HCT116 (cell line): ENCODE measurements at regions not wholly inside any gene's neighbourhood (a gene's known extent, or its start where the extent isn't known, plus 50 kb on each side); places are given as distances from the start of the nearest gene placed in this dataset.

Experiments used
- ATAC-seq: fragments of 200-7000 bp; cut with Tn5 transposase; 2 replicates; pipeline ENCODE4 v1.9.1; 2020; ENCODE audit warnings: mild to moderate bottlenecking, moderate library complexity
- BruUV-seq: library from RNA; stranded (reverse); fragments of 400-500 nt; replicated peaks from 2 replicates; lab custom pipeline; 2021; lab: Mats Ljungman, UMichigan
- CTCF ChIA-PET: fragments of 300-600 bp; sonication (Branson Sonifier 250); formaldehyde crosslinking; loops from one replicate; lab custom pipeline; 2021; ENCODE audit warnings: antibody characterized with exemption; lab: Charles Lee
- POLR2A ChIA-PET: fragments of 300-600, 350-600 bp; sonication (Branson Sonifier 250); formaldehyde crosslinking; loops from one replicate; lab custom pipeline; 2021; ENCODE audit warnings: antibody characterized with exemption; lab: Charles Lee
- RAD21 ChIA-PET, 2 experiments: fragments of 300-600 bp; sonication (Branson Sonifier 250); formaldehyde crosslinking; loops; one replicate each; lab custom pipeline; 2023; ENCODE audit warnings: low total read pairs in 2 of 2; ENCODE audit not compliant: uncharacterized antibody in 2 of 2, unreplicated experiment in 2 of 2, low non-redundant PET in 1 of 2; lab: Charles Lee
- DNase-seq: peaks from one replicate; pipeline ENCODE4 v3.0.0-alpha.2; 2010; ENCODE audit warnings: low read depth, low spot score
- H2AFZ ChIP-seq: fragments of 200-600 bp; shearing (Covaris generic), sonication (generic); 2 replicates; pipeline ENCODE4 v1.6.1; 2017; ENCODE audit warnings: low read depth, mixed run types, mixed read lengths, antibody characterized with exemption, low read length; ENCODE audit not compliant: poor library complexity, severe bottlenecking
- H3K27ac ChIP-seq: 2 replicates; pipeline ENCODE4 v1.5.1; 2012; ENCODE audit warnings: low read depth, low read length
- H3K27me3 ChIP-seq: fragments of 200-600 bp; sonication (generic); 2 replicates; pipeline ENCODE4 v1.6.1; 2016; ENCODE audit warnings: mixed run types, low read length, mixed read lengths; ENCODE audit not compliant: insufficient read depth
- H3K36me3 ChIP-seq, 2 experiments: fragments of 200-500 bp in 1 of 2; fragments of 200-600 bp in 1 of 2; sonication (Bioruptor generic) in 1 of 2; sonication (generic) in 1 of 2; 2 replicates each; pipeline versions ENCODE4 v1.5.1 to v1.6.1; 2014 to 2016; ENCODE audit warnings: low read length in 2 of 2, inconsistent platforms in 1 of 2, mixed read lengths in 1 of 2, mixed run types in 1 of 2; ENCODE audit not compliant: insufficient read depth in 2 of 2, control insufficient read depth in 1 of 2
- H3K4me1 ChIP-seq, 2 experiments: fragments of 200-600 bp in 1 of 2; sonication (generic) in 1 of 2; 2 replicates each; pipeline versions ENCODE4 v1.5.1 to v1.6.1; 2012 to 2017; ENCODE audit warnings: low read length in 2 of 2, inconsistent platforms in 1 of 2, mild to moderate bottlenecking in 1 of 2, mixed read lengths in 1 of 2, mixed run types in 1 of 2, moderate library complexity in 1 of 2; ENCODE audit not compliant: insufficient read depth in 2 of 2, control insufficient read depth in 1 of 2
- H3K4me2 ChIP-seq: fragments of 200-600 bp; sonication (generic); 2 replicates; pipeline ENCODE4 v1.6.1; 2017; ENCODE audit warnings: mixed run types, low read length, mixed read lengths
- H3K4me3 ChIP-seq, 2 experiments: fragments of 200-600 bp in 1 of 2; sonication (generic) in 1 of 2; replicated peaks in 1 of 2; 2 replicates each; pipeline ENCODE4 v1.5.1; 2011 to 2016; ENCODE audit warnings: low read length in 2 of 2, control low read depth in 1 of 2, low read depth in 1 of 2, mild to moderate bottlenecking in 1 of 2, mixed read lengths in 1 of 2, mixed run types in 1 of 2
- H3K79me2 ChIP-seq: fragments of 200-600 bp; sonication (generic); 2 replicates; pipeline ENCODE4 v1.6.1; 2017; ENCODE audit warnings: mild to moderate bottlenecking, mixed run types, low read length, moderate library complexity, mixed read lengths; ENCODE audit not compliant: insufficient read depth
- H3K9ac ChIP-seq: fragments of 200-600 bp; sonication (generic); 2 replicates; pipeline ENCODE4 v1.6.1; 2016; ENCODE audit warnings: low read length, mixed read lengths
- H3K9me2 ChIP-seq: fragments of 200-600 bp; sonication (generic), shearing (Covaris generic); 2 replicates; pipeline ENCODE4 v1.6.1; 2017; ENCODE audit warnings: mixed run types, mild to moderate bottlenecking, moderate library complexity; ENCODE audit not compliant: insufficient read depth
- H3K9me3 ChIP-seq, 2 experiments: fragments of 200-500 bp in 1 of 2; fragments of 200-600 bp in 1 of 2; sonication (Bioruptor generic) in 1 of 2; sonication (generic) in 1 of 2; 2 replicates each; pipeline ENCODE4 v1.6.1; 2014 to 2017; ENCODE audit warnings: low read length in 2 of 2, mixed read lengths in 2 of 2, inconsistent platforms in 1 of 2, low read depth in 1 of 2, mild to moderate bottlenecking in 1 of 2, mixed run types in 1 of 2, moderate library complexity in 1 of 2; ENCODE audit not compliant: control insufficient read depth in 1 of 2, insufficient read depth in 1 of 2
- H4K20me1 ChIP-seq: fragments of 200-600 bp; sonication (generic), shearing (Covaris generic); 2 replicates; pipeline ENCODE4 v1.6.1; 2017; ENCODE audit warnings: mixed run types, mild to moderate bottlenecking, moderate library complexity; ENCODE audit not compliant: insufficient read depth
- ATF3 ChIP-seq: IDR thresholded peaks from 2 replicates; pipeline ENCODE4 v1.6.1; 2012
- CBX3 ChIP-seq: IDR thresholded peaks from 2 replicates; pipeline ENCODE4 v1.6.1; 2012; ENCODE audit warnings: low read depth
- CTCF ChIP-seq, 3 experiments: fragments of 200-600 bp in 1 of 3; sonication (generic) in 1 of 3; IDR thresholded peaks in 2 of 3; conservative IDR thresholded peaks in 1 of 3; 2 replicates each; pipeline ENCODE4 v1.5.1; 2012 to 2017; ENCODE audit warnings: low read depth in 2 of 3, low read length in 2 of 3, antibody characterized with exemption in 1 of 3, borderline replicate concordance in 1 of 3, control low read depth in 1 of 3, mild to moderate bottlenecking in 1 of 3, mixed read lengths in 1 of 3, mixed run types in 1 of 3, moderate library complexity in 1 of 3; ENCODE audit not compliant: insufficient read depth in 1 of 3
- EGR1 ChIP-seq: IDR thresholded peaks from 2 replicates; pipeline ENCODE4 v1.6.1; 2012; ENCODE audit warnings: low read depth
- EZH2 ChIP-seq: fragments of 200-600 bp; sonication (generic); IDR thresholded peaks from 2 replicates; pipeline ENCODE4 v1.6.1; 2017; ENCODE audit warnings: antibody characterized with exemption, mixed run types
- FOSL1 ChIP-seq: IDR thresholded peaks from 2 replicates; pipeline ENCODE4 v1.6.1; 2012; ENCODE audit warnings: low read depth
- POLR2A ChIP-seq: IDR thresholded peaks from 2 replicates; pipeline ENCODE4 v1.7.0; 2011; ENCODE audit warnings: borderline replicate concordance; ENCODE audit not compliant: insufficient read depth, insufficient read length; ENCODE audit errors: extremely low read depth
- POLR2AphosphoS5 ChIP-seq: IDR thresholded peaks from 2 replicates; pipeline ENCODE4 v1.6.1; 2011; ENCODE audit warnings: mild to moderate bottlenecking, low read depth, low read length, moderate library complexity
- RAD21 ChIP-seq: IDR thresholded peaks from 2 replicates; pipeline ENCODE4 v1.6.1; 2012; ENCODE audit warnings: low read depth, mild to moderate bottlenecking
- ZBTB33 ChIP-seq: IDR thresholded peaks from 2 replicates; pipeline ENCODE4 v1.6.1; 2011; ENCODE audit warnings: mild to moderate bottlenecking, low read length, moderate library complexity; ENCODE audit not compliant: insufficient replicate concordance; ENCODE audit errors: extremely low read depth
- ZFX ChIP-seq: fragments of 450-650 bp; IDR thresholded peaks from 2 replicates; pipeline ENCODE4 v1.6.1; 2017
- ZNF274 ChIP-seq: fragments of 200-500 bp; sonication (Bioruptor generic); IDR thresholded peaks from 2 replicates; pipeline ENCODE4 v1.6.1; 2014; ENCODE audit warnings: mild to moderate bottlenecking, low read depth, low read length, inconsistent platforms
- intact Hi-C: fragments of 100-400 bp; cut with micrococcal nuclease; formaldehyde crosslinking; loops from 2 replicates; pipeline ENCODE4 v1.10.0; 2022
- TF ChIP-seq, protein P1 (sequence below): IDR thresholded peaks from 2 replicates; pipeline ENCODE4 v1.6.1; 2012

- ChIA-PET CTCF (no interaction called here), RAD21 (no interaction called here)
- intact Hi-C loops: no loop called here
These were observed 619.7 kb downstream of the HACE1 start for GRCh38 chr6:104239971-104240370.

More at GRCh38 chr6:104239971-104240370, 619.7 kb downstream of the HACE1 start:
- Histone ChIP-seq H3K9me3 (no peaks in the 10 kb centered on the region), H3K4me3 (no peak overlapping the region), H3K4me1 (no peaks in the 10 kb centered on the region), H3K79me2 (no peaks in the 10 kb centered on the region), H3K36me3 (no peaks in the 10 kb centered on the region), H2AFZ (no peak overlapping the region), H3K4me2 (no peak overlapping the region), H3K27me3 (no peaks in the 10 kb centered on the region), H3K9ac (no peak overlapping the region), H3K9me2 (no peaks in the 10 kb centered on the region), H4K20me1 (no peaks in the 10 kb centered on the region), H3K27ac (no peak overlapping the region)
- BruUV-seq: no TSS peak
- TF ChIP-seq ATF3 (no peak), EGR1 (no peak), ZNF274 (no peak), ZFX (no peak), CTCF (IDR thresholded peaks at IDR 0.05 in 2 of 3, conservative IDR thresholded peaks at IDR 0.05 in 1 of 3; ENCODE audit: borderline replicate concordance in 1 of 3, insufficient read depth in 1 of 3, low read depth in 2 of 3, low read length in 2 of 3) (no peak), POLR2A (no peak), ZBTB33 (no peak), RAD21 (no peak), POLR2AphosphoS5 (no peak), FOSL1 (no peak), EZH2 (no peak), CBX3 (no peak)
- TF ChIP-seq, protein P1, sequence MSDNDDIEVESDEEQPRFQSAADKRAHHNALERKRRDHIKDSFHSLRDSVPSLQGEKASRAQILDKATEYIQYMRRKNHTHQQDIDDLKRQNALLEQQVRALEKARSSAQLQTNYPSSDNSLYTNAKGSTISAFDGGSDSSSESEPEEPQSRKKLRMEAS: no peak
- POLR2A ChIA-PET: no interaction called here
- no peak for ATAC-seq
- no peak for DNase-seq
